Spleen (tissue), 7 donors: ENCODE measurements at regions not wholly inside any gene's neighbourhood (a gene's known extent, or its start where the extent isn't known, plus 50 kb on each side); places are given as distances from the start of the nearest gene placed in this dataset.

Source experiments
- CTCF ChIP-seq, 11 experiments: fragments of 200-600 bp in 7 of 11; fragments of 450-650 bp in 4 of 11; sonication (generic) in 4 of 11; IDR thresholded peaks in 8 of 11; conservative IDR thresholded peaks in 3 of 11; 1 replicate in 7 of 11; 2 replicates in 4 of 11; pipeline versions ENCODE4 v1.4.0 to v1.8.0; 2016 to 2021; ENCODE audit warnings: antibody characterized with exemption in 11 of 11, inconsistent platforms in 4 of 11, mild to moderate bottlenecking in 1 of 11
- POLR2A ChIP-seq, 3 donors: fragments of 450-650 bp; IDR thresholded peaks; one replicate each; pipeline ENCODE4 v1.5.1; 2017; ENCODE audit warnings: antibody characterized with exemption in 3 of 3, mild to moderate bottlenecking in 1 of 3
- donor health status: DM: no; HTN: no; CAD: no; lungs with moderate emphysema.
- donor health status: DM: no; HTN: no; CAD: no.
- donor health status: DM: no; HTN: no; CAD: no.

GRCh38 chr11:23429569-23429968, 569.3 kb upstream of the CCDC179 start:
- TF ChIP-seq POLR2A (IDR thresholded peaks at IDR 0.05), result no peak
- TF ChIP-seq CTCF (IDR thresholded peaks at IDR 0.05 in 8 of 11, conservative IDR thresholded peaks at IDR 0.05 in 3 of 11), result no peak
